ENCODE measurements at regions not wholly inside any gene's neighbourhood (a gene's known extent, or its start where the extent isn't known, plus 50 kb on each side); places are given as distances from the start of the nearest gene placed in this dataset.

GRCh38 chr13:22707946-22708345 lies 472.8 kb upstream of the SGCG start:
- intact Hi-C loops (cut with micrococcal nuclease): no loop called here

GRCh38 chr13:22717036-22717435 lies 463.7 kb upstream of the SGCG start:
- intact Hi-C loops (cut with micrococcal nuclease): no loop called here

- intact Hi-C loops (cut with micrococcal nuclease): no loop called here
These were observed 454.1 kb upstream of the SGCG start for GRCh38 chr13:22726726-22727125.

GRCh38 chr13:22735011-22735995 lies 445.5 kb upstream of the SGCG start:
- intact Hi-C loops (cut with micrococcal nuclease): no loop called here

GRCh38 chr13:22736084-22736767 lies 444.6 kb upstream of the SGCG start:
- intact Hi-C loops (cut with micrococcal nuclease): no loop called here

GRCh38 chr13:22736768-22737092 lies 444.0 kb upstream of the SGCG start:
- intact Hi-C loops (cut with micrococcal nuclease): no loop called here

- intact Hi-C loops (cut with micrococcal nuclease): no loop called here
These were observed 442.4 kb upstream of the SGCG start for GRCh38 chr13:22738357-22738756.

GRCh38 chr13:22740264-22740663 lies 440.5 kb upstream of the SGCG start:
- intact Hi-C loops (cut with micrococcal nuclease): no loop called here

GRCh38 chr13:22744688-22745452 lies 435.9 kb upstream of the SGCG start:
- intact Hi-C loops (cut with micrococcal nuclease): no loop called here

- intact Hi-C loops (cut with micrococcal nuclease): no loop called here
These were observed 431.8 kb upstream of the SGCG start for GRCh38 chr13:22748866-22749577.

- intact Hi-C loops (cut with micrococcal nuclease): no loop called here
These were observed 431.2 kb upstream of the SGCG start for GRCh38 chr13:22749626-22750025.

GRCh38 chr13:22757530-22758120 lies 423.2 kb upstream of the SGCG start:
- intact Hi-C loops (cut with micrococcal nuclease): loop anchor here (5.0 kb wide), 1 partner anchor 1120 kb away; no protein-coding TSS in a partner anchor

GRCh38 chr13:22758245-22758644 lies 422.5 kb upstream of the SGCG start:
- intact Hi-C loops (cut with micrococcal nuclease): loop anchor here (5.0 kb wide), 1 partner anchor 1121 kb away; no protein-coding TSS in a partner anchor

- intact Hi-C loops (cut with micrococcal nuclease): no loop called here
These were observed 419.1 kb upstream of the SGCG start for GRCh38 chr13:22761709-22762108.

GRCh38 chr13:22765547-22765946 lies 415.2 kb upstream of the SGCG start:
- intact Hi-C loops (cut with micrococcal nuclease): no loop called here

- intact Hi-C loops (cut with micrococcal nuclease): no loop called here
These were observed 409.9 kb upstream of the SGCG start for GRCh38 chr13:22770891-22771290.

GRCh38 chr13:22773465-22773864 lies 407.3 kb upstream of the SGCG start:
- intact Hi-C loops (cut with micrococcal nuclease): no loop called here

GRCh38 chr13:22776394-22777186 lies 404.2 kb upstream of the SGCG start:
- intact Hi-C loops (cut with micrococcal nuclease): no loop called here

- intact Hi-C loops (cut with micrococcal nuclease): no loop called here
These were observed 403.6 kb upstream of the SGCG start for GRCh38 chr13:22777207-22777606.

GRCh38 chr13:22789027-22789593 lies 391.7 kb upstream of the SGCG start:
- intact Hi-C loops (cut with micrococcal nuclease): no loop called here
